Astrocyte (in vitro differentiated cells and primary cell): ENCODE measurements at regions not wholly inside any gene's neighbourhood (a gene's known extent, or its start where the extent isn't known, plus 50 kb on each side); places are given as distances from the start of the nearest gene placed in this dataset.

Experiments used
- EZH2 ChIP-seq: IDR thresholded peaks from 2 replicates; pipeline ENCODE4 v1.6.1; 2012; ENCODE audit warnings: mild to moderate bottlenecking, low read length, inconsistent platforms; ENCODE audit not compliant: insufficient read depth
- TF ChIP-seq, protein P1 (sequence below): IDR thresholded peaks from 2 replicates; pipeline ENCODE4 v1.5.1; 2011; ENCODE audit warnings: low read depth, mild to moderate bottlenecking, inconsistent platforms, low read length, moderate library complexity; ENCODE audit not compliant: insufficient read depth

DNA sequence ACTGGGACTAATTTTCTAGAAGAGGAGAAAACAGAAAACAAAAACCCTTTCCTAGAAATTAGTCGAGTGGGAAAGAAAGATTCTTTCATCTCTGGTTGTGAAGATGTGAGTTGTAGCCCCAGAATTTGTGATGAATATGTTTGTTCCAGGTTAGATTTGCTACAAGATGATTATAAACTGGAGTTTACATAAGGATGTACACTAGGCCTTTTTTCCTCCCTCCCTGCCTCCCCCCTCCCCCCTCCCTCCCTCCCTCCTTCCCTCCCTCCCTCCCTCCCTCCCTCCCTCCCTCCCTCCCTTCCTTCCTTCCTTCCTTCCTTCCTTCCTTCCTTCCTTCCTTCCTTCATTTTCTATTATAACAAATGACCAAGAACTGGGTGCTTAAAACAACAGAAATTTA is 1502.0 kb downstream of the SI start:
- TF ChIP-seq, protein P1, sequence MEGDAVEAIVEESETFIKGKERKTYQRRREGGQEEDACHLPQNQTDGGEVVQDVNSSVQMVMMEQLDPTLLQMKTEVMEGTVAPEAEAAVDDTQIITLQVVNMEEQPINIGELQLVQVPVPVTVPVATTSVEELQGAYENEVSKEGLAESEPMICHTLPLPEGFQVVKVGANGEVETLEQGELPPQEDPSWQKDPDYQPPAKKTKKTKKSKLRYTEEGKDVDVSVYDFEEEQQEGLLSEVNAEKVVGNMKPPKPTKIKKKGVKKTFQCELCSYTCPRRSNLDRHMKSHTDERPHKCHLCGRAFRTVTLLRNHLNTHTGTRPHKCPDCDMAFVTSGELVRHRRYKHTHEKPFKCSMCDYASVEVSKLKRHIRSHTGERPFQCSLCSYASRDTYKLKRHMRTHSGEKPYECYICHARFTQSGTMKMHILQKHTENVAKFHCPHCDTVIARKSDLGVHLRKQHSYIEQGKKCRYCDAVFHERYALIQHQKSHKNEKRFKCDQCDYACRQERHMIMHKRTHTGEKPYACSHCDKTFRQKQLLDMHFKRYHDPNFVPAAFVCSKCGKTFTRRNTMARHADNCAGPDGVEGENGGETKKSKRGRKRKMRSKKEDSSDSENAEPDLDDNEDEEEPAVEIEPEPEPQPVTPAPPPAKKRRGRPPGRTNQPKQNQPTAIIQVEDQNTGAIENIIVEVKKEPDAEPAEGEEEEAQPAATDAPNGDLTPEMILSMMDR: no peak
- TF ChIP-seq EZH2: no peak
